Hematopoietic multipotent progenitor cell treated with erythropoietin and hydrocortisone succinate and interleukin-3 and kit ligand, for 17 days (in vitro differentiated cells): ENCODE measurements at regions not wholly inside any gene's neighbourhood (a gene's known extent, or its start where the extent isn't known, plus 50 kb on each side); places are given as distances from the start of the nearest gene placed in this dataset.

ENCODE experiments used
- DNase-seq: peaks from one replicate; pipeline ENCODE4 v3.0.0-alpha.2; 2015; ENCODE audit warnings: low spot score

DNA sequence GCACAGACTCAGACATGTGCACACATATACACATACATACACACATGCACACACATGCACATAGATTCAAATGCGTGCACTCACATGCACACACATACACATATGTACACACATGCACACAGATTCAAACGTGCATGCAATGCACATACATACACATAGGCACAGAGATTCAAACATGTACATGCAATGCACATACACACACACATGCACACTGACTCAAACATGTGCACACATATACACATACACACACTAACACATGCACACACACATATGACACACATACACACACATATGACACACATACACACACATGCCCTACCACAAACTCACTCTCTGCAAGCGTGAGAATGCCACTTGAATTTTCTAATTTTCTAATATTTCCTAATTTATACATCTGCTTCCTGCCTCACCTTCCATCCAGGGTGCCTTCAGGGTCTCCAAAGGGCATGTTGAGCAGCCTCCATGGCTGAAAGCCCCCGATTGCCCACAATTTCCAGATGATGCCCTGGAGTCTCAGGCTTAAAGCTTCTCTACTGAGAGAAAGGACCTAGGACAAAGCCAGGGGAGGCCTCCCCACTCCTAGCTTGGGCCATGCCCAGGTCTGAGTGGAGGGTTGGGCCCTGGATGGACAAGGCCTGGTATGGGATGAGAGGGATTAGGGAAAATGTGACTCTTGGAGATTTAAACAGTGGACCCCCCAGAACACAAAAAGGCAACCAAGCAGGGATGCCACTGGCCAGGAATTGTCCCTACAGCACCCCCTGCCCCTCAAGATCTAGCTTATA lies 487.1 kb downstream of the TCERG1L start:
- DNase-seq = no peak

DNA sequence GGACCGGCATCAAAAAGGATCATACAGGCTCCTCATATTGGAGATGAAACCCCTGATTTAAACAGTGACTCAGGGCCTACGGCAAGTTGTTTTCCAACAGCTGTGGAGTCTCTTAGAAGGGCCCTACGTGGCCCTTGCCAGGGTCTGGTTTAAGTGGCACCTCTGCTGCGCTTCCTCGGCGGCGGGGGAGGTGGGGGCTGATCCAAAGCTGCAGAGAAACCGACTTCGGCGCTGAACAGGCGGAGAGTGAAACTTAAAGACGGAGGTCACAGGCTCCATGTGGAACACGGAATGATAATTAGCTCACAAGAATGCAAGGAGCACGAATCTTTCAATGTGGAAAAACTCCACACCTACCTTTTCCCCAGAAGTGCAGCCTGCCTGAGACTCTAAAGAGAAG lies 477.9 kb downstream of the TCERG1L start:
- no peak for DNase-seq

- DNase-seq = no peak
Observed at GRCh38 chr10:130834170-130834569, 477.4 kb downstream of the TCERG1L start.

DNA sequence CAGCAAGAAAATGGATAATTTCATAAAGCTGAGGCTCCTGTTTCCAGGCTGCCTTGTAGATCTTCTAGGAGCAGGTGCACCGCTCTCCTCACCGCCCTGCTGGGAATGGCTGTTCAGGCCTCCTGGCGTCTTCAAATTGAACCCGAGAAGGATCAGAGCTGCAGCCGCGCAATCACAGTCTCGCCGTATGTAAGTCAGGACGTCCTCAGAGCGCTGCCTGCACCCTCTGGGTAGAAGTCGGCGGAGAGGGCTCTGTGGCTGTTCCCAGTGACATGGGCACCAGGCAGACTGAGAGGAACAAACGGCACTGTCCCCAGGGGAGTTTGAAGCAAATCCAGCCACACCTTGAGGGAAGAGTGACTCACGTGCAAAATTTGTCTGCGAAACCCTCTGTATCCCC lies 476.9 kb downstream of the TCERG1L start:
- DNase-seq = no peak

DNA sequence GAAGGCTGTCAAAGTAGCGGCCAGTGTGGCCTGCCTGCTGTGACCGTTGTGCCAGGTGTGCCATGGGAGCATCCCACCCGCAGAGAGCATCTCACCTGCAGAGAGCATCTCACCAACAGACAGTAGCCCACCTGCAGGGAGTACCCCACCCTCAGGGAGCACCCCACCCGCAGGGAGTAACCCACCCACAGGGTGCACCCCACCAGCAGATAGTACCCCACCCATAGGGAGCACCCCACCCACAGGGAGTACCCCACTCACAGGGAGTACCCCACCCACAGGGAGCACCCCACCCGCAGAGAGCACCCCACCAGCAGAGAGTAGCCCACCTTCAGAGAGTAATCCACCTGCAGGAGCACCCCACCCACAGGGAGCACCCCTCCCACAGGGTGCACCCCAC lies 476.5 kb downstream of the TCERG1L start:
- no peak for DNase-seq

GRCh38 chr10:130836344-130836743 lies 475.2 kb downstream of the TCERG1L start:
- DNase-seq = no peak

- DNase-seq = no peak
Observed at GRCh38 chr10:130843051-130843653, 468.4 kb downstream of the TCERG1L start.

- DNase-seq = no peak
Observed at GRCh38 chr10:130844310-130844709, 467.2 kb downstream of the TCERG1L start.

GRCh38 chr10:130847170-130847569 lies 464.4 kb downstream of the TCERG1L start:
- DNase-seq = no peak

- no peak for DNase-seq
Observed at GRCh38 chr10:130848855-130849254, 462.7 kb downstream of the TCERG1L start.

DNA sequence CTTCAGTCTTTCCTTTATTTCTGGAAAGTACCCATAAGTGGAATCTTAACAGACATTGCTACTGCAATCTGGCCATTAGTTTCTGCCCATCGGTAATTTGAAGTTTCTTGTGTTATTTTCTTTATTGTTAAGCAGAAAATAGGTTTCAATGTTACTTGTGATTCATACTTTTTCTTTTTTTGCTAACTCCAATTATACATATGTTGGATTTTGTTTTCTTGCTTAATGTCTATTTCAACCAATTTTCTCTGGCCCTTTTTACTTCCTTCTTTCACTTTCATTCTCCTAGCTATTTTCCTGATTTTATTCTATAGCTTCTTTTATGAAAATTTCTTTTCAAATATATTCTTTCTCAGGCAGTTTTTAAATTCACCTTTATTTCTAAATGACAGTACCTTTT lies 457.4 kb downstream of the TCERG1L start:
- DNase-seq = no peak

- DNase-seq = no peak
Observed at GRCh38 chr10:130857631-130858295, 453.8 kb downstream of the TCERG1L start.

DNA sequence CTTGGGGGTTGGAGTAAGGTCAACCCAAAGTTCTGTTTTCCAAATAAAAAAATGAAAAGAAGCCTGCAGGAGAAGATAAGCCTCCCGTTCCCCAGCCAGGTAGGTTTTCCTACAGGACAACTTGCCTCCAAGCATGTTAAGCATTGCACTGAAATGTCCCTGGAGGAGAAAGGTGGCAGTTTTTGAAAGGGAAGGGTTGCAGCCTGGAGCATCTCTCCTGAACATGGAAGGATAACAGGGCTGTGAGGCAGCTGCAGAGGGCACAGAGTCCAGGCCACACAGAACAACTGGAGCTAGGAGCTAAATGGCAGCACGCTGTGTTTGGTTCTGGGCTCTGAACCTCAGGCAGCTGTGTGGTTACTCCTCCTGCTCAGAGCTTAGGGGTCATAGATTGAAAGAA lies 452.9 kb downstream of the TCERG1L start:
- DNase-seq = no peak

- no peak for DNase-seq
Observed at GRCh38 chr10:130859427-130859826, 452.1 kb downstream of the TCERG1L start.

GRCh38 chr10:130862122-130862521 lies 449.4 kb downstream of the TCERG1L start:
- DNase-seq = no peak

- no peak for DNase-seq
Observed at GRCh38 chr10:130862626-130863025, 448.9 kb downstream of the TCERG1L start.

GRCh38 chr10:130863044-130863443 lies 448.5 kb downstream of the TCERG1L start:
- DNase-seq = no peak

- no peak for DNase-seq
Observed at GRCh38 chr10:130864961-130865818, 446.3 kb downstream of the TCERG1L start.

DNA sequence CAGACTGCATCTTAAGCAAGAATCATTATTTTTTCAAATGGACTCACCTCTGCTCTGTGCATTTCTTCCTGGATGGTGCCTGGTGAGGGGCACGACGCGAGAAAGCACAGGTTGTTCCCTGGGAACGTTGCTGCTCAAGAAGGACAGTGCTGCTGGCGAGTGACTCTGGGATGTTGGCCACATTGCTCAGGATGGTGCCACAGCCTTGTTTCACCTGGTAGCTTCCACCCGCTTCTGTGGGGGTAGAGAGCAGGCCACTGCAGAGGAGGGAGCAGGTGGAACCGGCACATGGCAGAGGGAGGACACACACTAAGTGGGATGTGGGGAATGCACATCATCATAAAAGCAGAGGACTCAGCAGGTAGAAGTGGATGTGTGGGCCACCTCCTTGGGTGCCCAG lies 444.7 kb downstream of the TCERG1L start:
- no peak for DNase-seq

GRCh38 chr10:130867446-130868194 lies 443.9 kb downstream of the TCERG1L start:
- no peak for DNase-seq

GRCh38 chr10:130869179-130869841 lies 442.2 kb downstream of the TCERG1L start:
- DNase-seq = no peak
